ENCODE measurements at regions not wholly inside any gene's neighbourhood (a gene's known extent, or its start where the extent isn't known, plus 50 kb on each side); places are given as distances from the start of the nearest gene placed in this dataset.

- no peak for DNase-seq (ENCODE audit: low spot score)
Observed at GRCh38 chr2:217410681-217410960, 550.8 kb upstream of the TNP1 start.

GRCh38 chr2:217409949-217410680, 550.3 kb upstream of the TNP1 start:
- DNase-seq (ENCODE audit: low spot score) = no peak

DNA sequence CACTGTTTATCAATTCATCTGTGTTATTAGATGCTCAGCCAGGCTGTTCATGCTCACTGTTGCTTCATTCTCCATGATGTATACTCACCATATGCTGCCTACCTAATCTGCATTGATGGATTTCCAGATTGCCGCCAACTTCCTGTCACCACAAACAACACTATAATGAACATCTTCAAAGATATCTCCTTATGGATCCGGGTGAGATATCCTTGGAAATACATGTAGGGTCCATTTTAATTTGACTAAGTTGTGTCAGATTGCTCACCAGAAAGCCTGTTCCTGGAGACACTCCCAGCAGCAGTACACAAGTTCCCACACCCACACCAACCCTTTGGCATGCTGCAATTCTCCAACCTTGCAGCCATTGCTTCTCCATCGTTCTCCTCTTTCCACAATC, 547.5 kb upstream of the TNP1 start:
- DNase-seq (ENCODE audit: low spot score) = no peak

DNA sequence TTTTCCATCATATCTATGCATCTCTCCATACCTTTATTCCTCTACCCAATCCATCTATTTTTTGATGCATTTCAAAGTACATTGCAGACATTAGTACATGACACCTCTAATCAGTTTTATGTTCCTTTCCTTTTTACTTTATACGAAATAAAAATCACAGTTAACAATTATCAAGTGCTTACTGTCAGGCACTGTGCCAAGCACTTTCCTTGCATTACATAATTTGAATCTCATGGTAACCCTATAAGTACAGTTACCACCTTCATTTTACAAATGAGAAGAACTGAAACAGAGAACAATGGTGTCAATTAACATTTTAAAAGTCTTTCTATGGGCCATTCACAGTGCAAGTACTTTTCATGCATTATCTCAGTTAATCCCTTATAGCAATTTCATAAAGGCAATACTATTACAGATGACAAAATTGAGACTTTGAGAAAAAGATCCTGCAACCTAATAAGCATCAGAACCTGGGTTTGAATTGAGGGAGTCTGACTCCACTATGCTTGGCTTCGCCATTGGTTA, 544.4 kb upstream of the TNP1 start:
- DNase-seq (ENCODE audit: low spot score) = no peak

GRCh38 chr2:217402761-217403383, 543.0 kb upstream of the TNP1 start:
- DNase-seq (ENCODE audit: low spot score) = no peak

- no peak for DNase-seq (ENCODE audit: low spot score)
Observed at GRCh38 chr2:217402144-217402543, 542.3 kb upstream of the TNP1 start.

DNA sequence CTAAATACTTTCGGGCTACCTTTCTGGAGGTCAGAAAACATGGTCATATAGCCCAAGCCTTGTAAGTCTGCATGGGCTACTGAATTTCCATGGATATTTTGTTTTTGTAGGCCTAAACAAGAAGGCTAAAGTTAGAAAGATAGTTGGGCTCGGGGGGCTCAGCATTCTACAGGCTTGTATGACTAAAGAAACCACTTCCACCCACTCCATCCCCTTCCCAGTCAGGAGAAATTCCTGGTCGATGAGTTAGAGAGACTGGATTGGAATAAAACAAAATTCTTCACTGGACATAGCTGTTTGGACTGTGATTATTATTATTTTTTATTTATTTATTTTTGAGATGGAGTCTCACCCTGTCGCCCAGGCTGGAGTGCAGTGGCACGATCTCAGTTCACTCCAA, 539.4 kb upstream of the TNP1 start:
- DNase-seq (ENCODE audit: low spot score) = no peak

DNA sequence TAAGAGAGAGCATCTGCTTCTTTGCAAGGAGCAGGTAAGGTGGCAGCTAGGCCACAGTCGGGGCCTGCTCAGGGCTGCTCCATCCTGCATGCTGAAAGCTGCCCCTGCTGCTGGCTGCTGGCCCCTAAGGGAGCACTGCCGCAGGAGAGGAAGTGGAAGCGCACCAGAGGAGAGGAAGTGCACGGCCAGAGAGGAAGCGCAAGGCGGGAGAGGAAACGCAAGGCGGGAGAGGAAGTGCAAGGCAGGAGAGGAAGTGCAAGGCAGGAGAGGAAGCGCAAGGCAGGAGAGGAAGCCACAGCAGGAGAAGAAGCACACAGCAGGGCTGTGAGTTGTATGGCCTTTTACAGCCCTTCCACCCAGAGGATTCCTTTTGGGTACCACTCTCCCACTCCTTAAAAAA, 539.0 kb upstream of the TNP1 start:
- no peak for DNase-seq (ENCODE audit: low spot score)

DNA sequence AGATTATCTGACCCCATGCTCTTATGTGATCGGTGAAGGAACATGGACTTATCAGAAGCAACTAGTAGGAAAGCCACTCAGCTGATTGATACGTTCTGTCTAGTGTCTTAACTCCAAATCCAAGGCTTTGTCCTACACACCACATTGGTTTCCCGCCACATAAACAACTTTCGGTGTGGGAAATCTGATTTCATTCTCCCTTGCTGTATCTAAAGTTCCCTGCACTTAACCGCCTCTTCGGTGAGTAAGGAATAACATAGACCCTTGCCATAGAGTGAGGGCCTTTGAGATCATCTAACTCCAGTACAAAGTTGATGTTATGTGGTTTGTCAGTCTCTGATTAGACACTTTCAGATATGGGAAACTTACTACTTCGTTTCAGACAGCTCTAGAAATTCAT, 538.2 kb upstream of the TNP1 start:
- no peak for DNase-seq (ENCODE audit: low spot score)

DNA sequence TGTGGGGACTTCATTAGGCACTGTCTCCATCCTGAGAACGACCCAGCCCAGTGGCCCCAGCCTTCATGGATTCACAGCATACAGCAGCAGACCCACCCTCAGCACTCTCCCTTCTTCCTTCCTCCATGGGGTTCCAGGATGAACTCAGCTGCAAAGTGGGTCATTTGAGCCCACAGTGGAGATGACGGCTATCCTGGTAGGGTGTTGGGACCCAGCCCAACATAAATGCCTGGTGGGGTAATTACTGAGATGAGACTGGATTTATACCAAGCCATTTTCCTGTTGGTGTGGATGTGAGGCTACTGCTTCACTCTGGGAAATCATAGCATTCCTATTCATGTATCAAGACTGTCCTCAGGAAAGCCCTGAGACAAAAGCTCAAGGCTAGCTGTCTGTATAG, 536.7 kb upstream of the TNP1 start:
- DNase-seq (ENCODE audit: low spot score) = no peak

GRCh38 chr2:217396165-217396564, 536.3 kb upstream of the TNP1 start:
- no peak for DNase-seq (ENCODE audit: low spot score)

- no peak for DNase-seq (ENCODE audit: low spot score)
Observed at GRCh38 chr2:217394510-217395351, 534.9 kb upstream of the TNP1 start.

DNA sequence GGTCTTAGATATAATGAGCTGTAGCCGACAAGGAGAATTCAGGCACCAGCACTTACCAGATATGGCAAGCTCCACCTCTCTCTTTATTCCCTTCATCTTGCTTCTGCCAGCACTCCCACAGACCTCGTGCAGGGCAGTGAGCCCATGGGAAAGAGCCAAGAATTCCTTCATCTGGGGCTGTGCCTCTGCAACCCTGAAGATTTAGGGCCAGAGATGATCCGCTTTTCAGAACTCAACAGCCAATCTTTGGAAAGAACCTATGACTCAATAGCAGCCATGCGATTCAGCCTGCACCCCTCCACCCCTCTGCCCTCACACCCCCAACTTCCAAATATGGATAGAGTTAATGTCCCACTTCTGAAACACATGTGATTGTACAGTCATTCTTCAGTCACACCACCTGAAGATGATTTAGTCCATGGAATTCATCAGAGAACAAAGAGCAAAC, 533.7 kb upstream of the TNP1 start:
- peak; percentile 41 for DNase-seq (ENCODE audit: low spot score)

DNA sequence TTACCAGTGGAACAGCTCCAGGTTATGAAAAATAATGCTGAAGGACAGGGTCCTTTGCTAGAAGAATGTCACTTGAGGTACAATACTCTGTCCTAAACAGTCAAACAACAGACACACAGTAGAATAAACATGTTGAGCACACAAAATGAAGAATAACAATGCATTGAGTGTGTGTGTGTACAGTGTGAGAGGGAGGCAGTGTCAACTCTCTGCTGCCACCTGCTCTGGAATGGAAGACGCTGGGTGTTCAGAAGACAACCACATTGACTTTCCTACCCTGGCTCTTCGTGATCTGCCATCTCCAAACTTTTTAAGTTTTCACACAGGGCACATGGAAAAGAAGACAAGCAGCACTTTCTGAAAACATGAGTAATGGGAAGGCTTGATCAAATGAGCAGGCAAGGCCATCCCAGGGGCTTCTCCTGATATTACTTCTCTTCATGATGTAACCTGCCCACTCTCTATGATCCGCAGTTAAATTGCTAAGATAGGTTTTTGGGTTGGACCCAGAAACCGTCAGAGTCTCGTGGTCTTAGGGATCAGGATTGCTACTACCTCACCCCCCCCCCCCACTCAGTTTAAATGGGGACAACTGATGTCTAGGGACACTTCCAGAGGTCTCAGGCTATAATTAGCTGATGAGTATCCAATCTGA, 533.2 kb upstream of the TNP1 start:
- DNase-seq (ENCODE audit: low spot score) = no peak

GRCh38 chr2:217387776-217388387, 528.0 kb upstream of the TNP1 start:
- DNase-seq (ENCODE audit: low spot score) = no peak

DNA sequence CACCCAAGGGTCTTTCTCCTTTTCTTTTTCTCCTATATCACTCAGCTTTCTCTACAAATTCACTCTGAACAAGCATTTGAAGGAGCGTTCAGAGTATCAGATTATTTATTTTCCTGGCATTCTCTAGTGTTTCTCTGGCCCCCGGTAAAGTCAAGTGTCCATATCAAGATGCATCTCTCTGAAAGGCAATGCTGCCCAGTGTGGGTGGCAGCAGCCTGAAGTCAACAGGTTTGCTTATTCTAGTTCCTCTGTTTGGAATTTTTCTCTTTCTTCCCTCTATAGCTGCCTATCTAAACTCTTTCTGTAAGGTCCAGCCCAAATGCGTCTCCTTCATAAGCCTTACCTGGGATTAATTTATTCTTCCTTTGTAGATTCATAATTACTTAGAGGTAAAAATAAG, 526.2 kb upstream of the TNP1 start:
- DNase-seq (ENCODE audit: low spot score) = no peak

DNA sequence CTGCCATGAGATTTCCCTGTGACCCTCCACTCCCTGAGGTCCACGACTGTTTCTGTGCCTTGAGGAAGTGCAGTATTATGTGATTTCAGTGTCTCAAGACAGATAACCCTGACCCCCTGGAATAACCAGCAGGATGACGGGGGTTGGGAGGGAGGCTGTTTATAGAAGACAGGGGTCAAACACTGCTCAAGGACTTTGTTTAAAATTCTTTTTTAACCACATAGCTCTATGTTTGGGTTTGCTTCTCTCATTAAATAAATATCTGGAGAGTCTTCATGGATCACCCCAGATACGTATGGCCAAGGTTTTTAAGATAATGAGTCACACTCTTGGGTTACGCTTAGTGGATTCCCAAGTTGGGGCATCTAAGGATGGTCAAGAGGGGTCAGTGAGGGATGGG, 523.8 kb upstream of the TNP1 start:
- DNase-seq (ENCODE audit: low spot score) = no peak

DNA sequence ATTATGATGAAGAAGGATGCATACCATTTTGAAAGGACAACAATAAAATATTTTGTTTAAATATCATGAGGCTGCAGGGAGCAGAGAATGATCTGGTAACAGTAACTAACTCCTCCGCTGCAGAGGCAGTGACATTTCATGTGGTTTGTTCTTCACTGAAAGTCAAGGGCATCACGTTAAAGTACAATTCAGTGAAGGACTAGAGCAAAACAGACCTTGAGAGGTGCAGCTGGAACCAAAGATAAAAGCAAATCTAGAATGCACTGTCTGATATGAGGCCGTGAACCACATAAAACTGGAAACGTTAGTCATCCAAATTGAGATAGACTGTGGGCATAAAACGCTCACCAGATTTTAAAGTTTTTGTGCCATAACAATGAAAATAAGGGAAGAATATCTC, 522.9 kb upstream of the TNP1 start:
- DNase-seq (ENCODE audit: low spot score) = no peak

DNA sequence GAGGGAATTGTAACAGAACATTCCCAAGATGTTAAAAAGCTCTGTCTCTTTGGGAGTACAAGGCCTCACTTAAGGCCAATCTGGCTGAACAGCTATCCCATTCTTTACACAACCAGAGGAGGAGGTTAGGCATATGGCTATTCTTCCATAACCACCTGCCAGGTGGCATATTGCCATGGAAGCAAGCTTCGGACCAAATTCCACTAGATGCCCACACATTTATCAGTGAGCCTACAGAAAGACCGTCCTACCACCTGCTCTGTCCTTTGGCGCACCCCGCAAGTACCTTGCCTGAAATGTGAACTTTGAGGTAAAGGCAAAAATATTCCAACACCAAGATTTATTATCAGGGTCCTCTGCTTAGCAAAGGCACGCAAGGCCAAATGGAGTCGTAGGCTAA, 519.9 kb upstream of the TNP1 start:
- DNase-seq (ENCODE audit: low spot score) = no peak

DNA sequence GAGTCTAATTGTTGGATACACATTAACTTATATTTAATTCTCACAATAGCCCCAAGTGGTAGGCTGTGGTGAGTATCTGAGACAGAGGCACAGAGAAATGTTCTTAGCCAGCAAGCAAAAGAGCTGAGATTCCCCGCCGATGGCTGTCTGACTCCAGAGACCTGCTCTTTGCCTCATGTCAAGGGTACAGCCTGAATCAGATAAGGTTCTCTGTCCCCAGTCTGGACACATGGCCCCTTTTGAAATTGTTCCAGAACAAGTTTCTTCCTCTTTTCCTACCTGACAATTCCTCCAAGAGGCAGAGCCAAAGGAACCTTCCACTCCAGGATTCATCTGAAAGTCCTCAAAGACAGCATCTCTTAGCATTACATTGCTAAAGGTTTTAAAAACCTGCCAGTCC, 512.9 kb upstream of the TNP1 start:
- DNase-seq (ENCODE audit: low spot score) = no peak

- no peak for DNase-seq (ENCODE audit: low spot score)
Observed at GRCh38 chr2:217371781-217372213, 511.9 kb upstream of the TNP1 start.

DNA sequence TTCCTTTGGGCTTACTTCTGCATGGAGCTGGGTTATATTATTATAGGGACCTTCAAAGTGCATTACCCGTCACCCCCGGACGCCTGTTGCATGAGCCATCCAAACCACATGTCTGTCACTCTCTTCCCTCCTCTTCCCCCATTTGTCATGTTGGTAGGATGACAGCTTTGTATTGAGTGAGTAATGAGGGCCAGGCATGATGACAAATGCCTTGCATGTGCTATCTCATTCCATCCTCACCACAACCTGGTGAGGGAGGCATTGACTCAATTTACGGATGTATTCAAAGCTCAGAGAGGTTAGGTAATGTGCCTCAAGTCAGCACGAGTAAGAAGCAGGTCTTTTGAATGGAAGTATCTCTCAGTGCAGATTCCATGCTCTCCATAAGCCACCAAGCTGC, 510.5 kb upstream of the TNP1 start:
- DNase-seq (ENCODE audit: low spot score) = peak; percentile 76

Measured in RKO (cell line).